ENCODE measurements at regions not wholly inside any gene's neighbourhood (a gene's known extent, or its start where the extent isn't known, plus 50 kb on each side); places are given as distances from the start of the nearest gene placed in this dataset.

- TF ChIP-seq JUND (IDR thresholded peaks at IDR 0.05) = no peak
- peak; percentile 80 for TF ChIP-seq CTCF (IDR thresholded peaks at IDR 0.05)
- TF ChIP-seq REST (IDR thresholded peaks at IDR 0.05; ENCODE audit: low read depth, low read length) = no peak
Observed at GRCh38 chr9:130770679-130771442, 64.2 kb upstream of the ABL1 start.

Data from SK-N-SH (cell line).